Aorta (tissue), 5 donors: ENCODE measurements at regions not wholly inside any gene's neighbourhood (a gene's known extent, or its start where the extent isn't known, plus 50 kb on each side); places are given as distances from the start of the nearest gene placed in this dataset.

ENCODE experiments used
- ATAC-seq: fragments of 200-7000 bp; cut with Tn5 transposase; one replicate; pipeline ENCODE4 v1.9.1; 2022; ENCODE audit warnings: moderate library complexity; ENCODE audit not compliant: low FRiP score
- DNase-seq, 2 donors: peaks; one replicate each; pipeline ENCODE4 v3.0.0-alpha.2; 2020
- H3K27ac ChIP-seq, 2 donors: one replicate each; pipeline ENCODE4 v1.5.1; 2013; ENCODE audit warnings: low read length in 2 of 2, mild to moderate bottlenecking in 2 of 2, moderate library complexity in 2 of 2, control low read depth in 1 of 2, inconsistent platforms in 1 of 2, low read depth in 1 of 2
- H3K27me3 ChIP-seq, 2 donors: one replicate each; pipeline ENCODE4 v1.6.1; 2013; ENCODE audit warnings: control low read depth in 1 of 2, low read length in 1 of 2, mild to moderate bottlenecking in 1 of 2, moderate library complexity in 1 of 2; ENCODE audit not compliant: insufficient read depth in 2 of 2, control insufficient read depth in 1 of 2
- H3K36me3 ChIP-seq, 2 donors: one replicate each; pipeline ENCODE4 v1.6.1; 2013; ENCODE audit warnings: control low read depth in 1 of 2, low read length in 1 of 2, mild to moderate bottlenecking in 1 of 2; ENCODE audit not compliant: insufficient read depth in 2 of 2, control insufficient read depth in 1 of 2
- H3K4me1 ChIP-seq, 2 donors: one replicate each; pipeline ENCODE4 v1.6.1; 2013; ENCODE audit warnings: low read length in 2 of 2, control low read depth in 1 of 2, mild to moderate bottlenecking in 1 of 2, moderate library complexity in 1 of 2; ENCODE audit not compliant: insufficient read depth in 2 of 2, control insufficient read depth in 1 of 2
- H3K4me3 ChIP-seq, 2 donors: one replicate each; pipeline ENCODE4 v1.5.1; 2013; ENCODE audit warnings: low read length in 2 of 2, control low read depth in 1 of 2, mild to moderate bottlenecking in 1 of 2
- H3K9me3 ChIP-seq: one replicate; pipeline ENCODE4 v1.6.1; 2013; ENCODE audit warnings: mild to moderate bottlenecking, low read length; ENCODE audit not compliant: control insufficient read depth
- WGBS, 2 donors: extraction: QIAGEN DNeasy Blood & Tissue Kit; methylation state at CpG; one replicate each; pipeline ENCODE4 v1.1.7; 2013; 5-methylcytosine and 5-hydroxymethylcytosine counted together
- intact Hi-C, 2 donors: fragments of 100-400 bp; cut with DNase I; formaldehyde crosslinking; loops; one replicate each; pipeline versions ENCODE4 v1.14.2 to v1.15.0; 2022
- donor health status: healthy with polysubstance abuse.
- donor health status: Bipolar disorder and iron deficiency.
- donor health status: DM: no; HTN: no; CAD: no.
- donor health status: DM: no; HTN: no; CAD: no.
- donor health status: DM: yes; HTN: yes; CAD: no.

- DNase-seq (no peak), ATAC-seq (no peak)
- H3K27me3 ChIP-seq, result no peaks in the 10 kb centered on the region
- no peaks in the 10 kb centered on the region for H3K9me3 ChIP-seq
- H3K4me1 ChIP-seq, result no peaks in the 10 kb centered on the region
- intact Hi-C loops, result no loop called here
- H3K36me3 ChIP-seq, result no peaks in the 10 kb centered on the region
- H3K27ac ChIP-seq, result no peak overlapping the region
- no peak overlapping the region for H3K4me3 ChIP-seq
These were observed 123.1 kb upstream of the GLRA2 start for GRCh38 chrX:14406225-14406624.

GRCh38 chrX:14398725-14399124, 130.6 kb upstream of the GLRA2 start:
- no peaks in the 10 kb centered on the region for H3K27me3 ChIP-seq
- H3K4me3 ChIP-seq, result no peak overlapping the region
- intact Hi-C loops, result no loop called here
- 34 to 50% methylated on average over 2 of the region's 2 CpGs for WGBS, 2 donors
- H3K36me3 ChIP-seq, result no peaks in the 10 kb centered on the region
- no peak for DNase-seq
- H3K27ac ChIP-seq, result no peak overlapping the region
- no peak for ATAC-seq
- no peaks in the 10 kb centered on the region for H3K4me1 ChIP-seq
- H3K9me3 ChIP-seq, result no peaks in the 10 kb centered on the region

- Histone ChIP-seq H3K36me3 (no peaks in the 10 kb centered on the region), H3K4me3 (no peak overlapping the region), H3K9me3 (no peaks in the 10 kb centered on the region), H3K27me3 (no peaks in the 10 kb centered on the region), H3K4me1 (no peaks in the 10 kb centered on the region), H3K27ac (no peak overlapping the region)
- WGBS, 2 donors, result 75 to 80% methylated on average over 4 of the region's 4 CpGs
- intact Hi-C loops, result no loop called here
- ATAC-seq (no peak), DNase-seq (no peak)
These were observed 139.7 kb upstream of the GLRA2 start for GRCh38 chrX:14389682-14390081.

GRCh38 chrX:14386981-14387380, 142.4 kb upstream of the GLRA2 start:
- Histone ChIP-seq H3K4me1 (no peaks in the 10 kb centered on the region), H3K36me3 (no peaks in the 10 kb centered on the region), H3K9me3 (no peaks in the 10 kb centered on the region), H3K4me3 (no peak overlapping the region), H3K27me3 (no peaks in the 10 kb centered on the region), H3K27ac (no peak overlapping the region)
- WGBS, 2 donors, result 42 to 45% methylated on average over 4 of the region's 4 CpGs
- no peak for DNase-seq
- ATAC-seq, result no peak
- intact Hi-C loops, result no loop called here

GRCh38 chrX:14380044-14380443, 149.3 kb upstream of the GLRA2 start:
- Histone ChIP-seq H3K4me3 (no peak overlapping the region), H3K27ac (no peak overlapping the region), H3K36me3 (no peaks in the 10 kb centered on the region), H3K4me1 (no peaks in the 10 kb centered on the region), H3K27me3 (no peaks in the 10 kb centered on the region), H3K9me3 (no peaks in the 10 kb centered on the region)
- intact Hi-C loops, result no loop called here
- ATAC-seq, result no peak
- DNase-seq, result no peak

GRCh38 chrX:14377427-14377826, 151.9 kb upstream of the GLRA2 start:
- ATAC-seq (no peak), DNase-seq (no peak)
- intact Hi-C loops, result no loop called here
- Histone ChIP-seq H3K27ac (no peak overlapping the region), H3K4me1 (no peaks in the 10 kb centered on the region), H3K36me3 (no peaks in the 10 kb centered on the region), H3K9me3 (no peaks in the 10 kb centered on the region), H3K27me3 (no peaks in the 10 kb centered on the region), H3K4me3 (no peak overlapping the region)

GRCh38 chrX:14363728-14364127, 165.6 kb upstream of the GLRA2 start:
- no peaks in the 10 kb centered on the region for H3K36me3 ChIP-seq
- no peak overlapping the region for H3K27ac ChIP-seq
- no peak for DNase-seq
- intact Hi-C loops, result no loop called here
- H3K27me3 ChIP-seq, result no peaks in the 10 kb centered on the region
- ATAC-seq, result no peak
- H3K4me1 ChIP-seq, result no peaks in the 10 kb centered on the region
- no peaks in the 10 kb centered on the region for H3K9me3 ChIP-seq
- WGBS, 2 donors, result 80 to 87% methylated on average over 4 of the region's 4 CpGs
- no peak overlapping the region for H3K4me3 ChIP-seq

GRCh38 chrX:14362721-14363120, 166.6 kb upstream of the GLRA2 start:
- WGBS, 2 donors, result 55 to 69% methylated on average over 1 of the region's 1 CpG
- Histone ChIP-seq H3K27ac (no peak overlapping the region), H3K4me1 (no peaks in the 10 kb centered on the region), H3K36me3 (no peaks in the 10 kb centered on the region), H3K9me3 (no peaks in the 10 kb centered on the region), H3K27me3 (no peaks in the 10 kb centered on the region), H3K4me3 (no peak overlapping the region)
- ATAC-seq (no peak), DNase-seq (no peak)
- intact Hi-C loops, result no loop called here

GRCh38 chrX:14361435-14361834, 167.9 kb upstream of the GLRA2 start:
- H3K27ac ChIP-seq, result no peak overlapping the region
- intact Hi-C loops, result no loop called here
- DNase-seq (no peak), ATAC-seq (no peak)
- WGBS, 2 donors, result 74 to 83% methylated on average over 2 of the region's 2 CpGs
- no peaks in the 10 kb centered on the region for H3K36me3 ChIP-seq
- no peaks in the 10 kb centered on the region for H3K9me3 ChIP-seq
- no peaks in the 10 kb centered on the region for H3K4me1 ChIP-seq
- H3K4me3 ChIP-seq, result no peak overlapping the region
- no peaks in the 10 kb centered on the region for H3K27me3 ChIP-seq

- H3K27me3 ChIP-seq, result no peaks in the 10 kb centered on the region
- no peak overlapping the region for H3K27ac ChIP-seq
- no peak for ATAC-seq
- H3K36me3 ChIP-seq, result no peaks in the 10 kb centered on the region
- intact Hi-C loops, result no loop called here
- no peaks in the 10 kb centered on the region for H3K9me3 ChIP-seq
- 7 to 42% methylated on average over 1 of the region's 1 CpG for WGBS, 2 donors
- H3K4me1 ChIP-seq, result no peaks in the 10 kb centered on the region
- H3K4me3 ChIP-seq, result no peak overlapping the region
- no peak for DNase-seq
These were observed 169.6 kb upstream of the GLRA2 start for GRCh38 chrX:14359727-14360126.
